NCI-H1092 treated with DMSO at 0.1 percent for 48 hours (cell line): ENCODE measurements at regions not wholly inside any gene's neighbourhood (a gene's known extent, or its start where the extent isn't known, plus 50 kb on each side); places are given as distances from the start of the nearest gene placed in this dataset.
"Not testable (repeated sequence)": the region's sequence is repeated elsewhere in the genome, so short reads cannot be mapped to it uniquely, and the experiment has no call there.

Experiments
- DNase-seq: peaks from one replicate; lab custom pipeline; 2025; lab: John Stamatoyannopoulos, UW

DNA sequence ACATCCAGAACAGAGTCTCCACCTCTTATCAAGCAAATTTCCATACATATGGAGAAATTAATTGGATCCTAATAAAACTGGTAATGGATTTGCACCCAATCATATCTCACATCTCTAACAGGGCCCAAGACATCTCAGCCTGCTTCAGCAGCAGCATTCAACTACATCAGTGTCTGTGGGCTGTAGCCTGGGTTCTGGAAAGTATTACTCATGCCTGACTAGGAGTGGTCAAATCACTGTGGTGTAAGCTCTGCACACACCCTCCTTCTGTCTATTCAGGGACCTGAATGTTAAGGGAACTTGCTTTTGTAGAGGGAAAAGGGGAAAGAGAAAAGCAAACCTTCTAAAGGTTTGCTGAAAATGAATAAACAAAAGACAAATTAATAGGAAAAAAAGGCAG is 607.7 kb downstream of the RPIA start:
- not testable (repeated sequence) for DNase-seq

DNA sequence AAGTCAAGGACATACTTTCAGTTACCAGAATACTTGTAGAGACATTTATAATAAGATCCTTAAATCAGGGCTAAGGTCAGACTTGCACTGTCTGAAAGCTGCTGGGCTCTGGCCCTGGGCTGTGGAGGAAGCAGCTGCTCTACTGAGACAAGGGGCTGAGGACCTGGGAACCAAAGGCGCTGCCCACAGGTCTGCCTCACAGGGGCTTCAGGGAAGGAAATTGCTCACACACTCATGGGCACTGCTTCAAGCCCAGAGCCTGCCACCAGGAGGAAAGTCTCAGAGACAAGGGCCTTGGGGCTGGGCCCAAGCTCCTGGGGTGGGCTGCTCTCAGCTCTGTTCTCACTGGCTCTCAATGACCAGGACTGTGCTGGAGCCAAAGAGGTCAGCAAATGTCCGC is 614.1 kb downstream of the RPIA start:
- not testable (repeated sequence) for DNase-seq

DNA sequence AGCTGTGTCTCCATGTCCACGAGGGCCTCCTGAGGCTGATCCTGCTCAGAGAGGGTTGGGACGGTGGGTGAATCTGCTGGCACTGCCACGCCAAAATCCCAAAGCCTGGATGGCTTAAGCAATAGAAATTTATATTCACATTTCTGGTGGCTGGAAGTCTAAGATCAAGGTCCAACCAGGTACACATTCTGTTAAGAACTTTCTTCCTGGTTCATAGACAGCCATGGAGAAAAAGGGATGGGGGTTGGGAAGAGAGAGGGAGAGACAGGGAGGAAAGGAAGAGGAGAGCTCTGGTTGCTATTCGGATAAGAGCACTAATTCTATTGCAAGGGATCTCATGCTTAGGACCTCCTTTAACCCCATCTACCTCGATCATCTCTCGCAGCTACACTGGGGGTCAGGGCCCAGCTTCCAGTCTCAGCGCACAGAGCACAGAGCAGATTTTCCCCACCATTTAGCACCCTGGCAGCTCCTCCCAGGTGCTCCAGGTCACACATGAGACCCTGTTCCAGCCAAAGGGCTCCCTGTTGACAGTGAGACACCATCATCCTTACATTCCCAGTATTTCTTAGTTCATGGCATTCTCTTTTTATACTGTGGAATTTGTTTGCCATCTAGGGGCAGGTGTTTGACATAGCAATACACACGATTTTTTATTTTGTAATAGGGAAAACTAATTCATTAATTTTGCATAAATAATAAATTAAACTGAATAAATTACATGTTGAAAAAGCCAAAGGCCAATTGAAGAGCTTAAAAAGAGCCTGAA is 615.6 kb downstream of the RPIA start:
- not testable (repeated sequence) for DNase-seq

DNA sequence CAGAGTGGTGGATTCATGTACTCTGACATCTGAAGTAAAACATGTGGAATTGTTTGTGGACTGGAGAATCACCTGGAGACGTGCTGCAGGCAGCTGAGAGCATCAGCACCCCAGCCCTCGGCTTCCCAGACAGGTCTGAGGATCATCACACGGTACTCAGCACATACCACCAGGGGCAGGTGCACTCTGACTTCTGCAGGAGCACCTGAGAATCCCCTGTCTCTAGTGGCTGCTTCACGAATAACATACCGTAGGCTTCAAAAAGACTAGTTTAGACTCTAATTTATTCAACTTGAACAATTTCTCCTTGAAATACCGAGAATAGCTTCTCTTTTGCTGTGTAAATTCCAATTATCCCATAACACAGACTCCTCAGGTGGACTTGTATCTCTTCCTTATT is 627.5 kb downstream of the RPIA start:
- not testable (repeated sequence) for DNase-seq

DNA sequence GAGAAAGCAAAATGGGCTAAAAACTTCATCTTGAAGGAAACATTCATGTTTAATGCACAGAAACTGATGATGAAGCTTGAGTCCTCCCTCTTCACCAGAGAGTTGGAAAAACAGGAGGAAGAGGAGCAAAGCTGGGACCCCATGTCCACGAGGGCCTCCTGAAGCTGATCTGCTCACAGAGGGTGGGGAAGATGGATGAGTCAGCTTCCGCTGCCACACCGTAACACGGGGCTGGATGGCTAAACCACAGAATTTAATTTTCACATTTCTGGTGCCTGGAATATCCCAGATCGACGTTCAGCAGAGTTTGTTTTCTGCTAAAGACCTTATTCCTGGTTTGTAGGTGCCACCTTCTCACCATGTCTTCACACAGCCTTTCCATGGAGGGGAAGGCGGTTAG is 634.4 kb downstream of the RPIA start:
- DNase-seq: not testable (repeated sequence)

DNA sequence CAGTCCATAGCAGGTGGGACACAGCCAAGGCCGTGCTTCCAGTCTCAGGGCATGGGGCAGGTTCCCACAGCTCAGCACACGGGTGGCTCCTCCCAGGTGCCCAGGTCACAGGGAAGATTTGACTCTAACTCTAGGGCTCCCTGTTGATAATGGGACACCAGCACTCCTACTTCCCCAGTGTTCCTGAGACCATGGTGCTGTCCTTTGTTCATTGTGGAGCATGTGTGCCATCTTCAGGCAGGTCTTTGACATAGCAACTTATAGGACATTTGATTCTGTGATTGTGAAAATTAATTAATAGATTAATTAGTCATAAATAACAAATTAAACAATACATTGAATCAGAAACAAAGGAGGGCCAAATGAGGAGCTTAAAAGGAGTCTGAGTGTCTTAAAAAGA is 635.0 kb downstream of the RPIA start:
- DNase-seq: not testable (repeated sequence)

DNA sequence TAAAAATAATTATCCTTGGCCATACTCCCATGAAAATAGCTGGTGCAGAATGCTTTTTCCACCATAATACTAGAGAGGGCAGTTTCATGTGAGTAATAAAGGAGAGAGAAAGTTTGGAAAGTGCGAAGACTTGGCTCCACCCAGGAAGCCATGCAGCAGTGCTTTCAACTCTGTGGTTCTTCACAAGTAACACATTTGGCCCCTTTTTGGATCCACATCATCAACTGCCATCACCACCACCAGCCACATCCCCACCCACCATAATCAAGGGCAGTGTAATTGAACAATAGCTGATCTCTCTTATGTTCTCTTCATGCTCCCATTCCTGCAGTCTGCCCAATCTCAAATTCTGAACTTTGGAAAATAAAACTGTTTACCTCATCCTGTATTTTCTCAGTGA is 637.3 kb downstream of the RPIA start:
- not testable (repeated sequence) for DNase-seq
